H1 (cell line): ENCODE measurements at regions not wholly inside any gene's neighbourhood (a gene's known extent, or its start where the extent isn't known, plus 50 kb on each side); places are given as distances from the start of the nearest gene placed in this dataset.

Experiments
- CTCF ChIA-PET: fragments of 300-600 bp; sonication (Branson Sonifier 250); formaldehyde crosslinking; loops from one replicate; lab custom pipeline; 2021; ENCODE audit not compliant: partially characterized antibody; lab: Charles Lee
- POLR2A ChIA-PET: fragments of 300-600 bp; sonication (Branson Sonifier 250); formaldehyde crosslinking; loops from one replicate; lab custom pipeline; 2021; ENCODE audit warnings: inconsistent platforms; ENCODE audit not compliant: partially characterized antibody; lab: Charles Lee
- DNase-seq, 2 experiments: peaks; one replicate each; pipeline versions ENCODE4 v3.0.0 to v3.0.0-alpha.2; 2010 to 2022; ENCODE audit warnings: low spot score in 2 of 2, low read depth in 1 of 2, mixed read lengths in 1 of 2
- FAIRE-seq: peaks from 2 replicates; lab custom pipeline; 2011; peaks lifted over from hg19 to GRCh38; lab: Jason Lieb, UNC
- H2AFZ ChIP-seq: 2 replicates; pipeline ENCODE4 v1.8.1; 2012; ENCODE audit warnings: low read length, inconsistent platforms
- H2AK5ac ChIP-seq: 2 replicates; pipeline ENCODE4 v1.6.1; 2013; ENCODE audit warnings: low read depth, low read length
- H2BK120ac ChIP-seq: replicated peaks from 2 replicates; pipeline ENCODE3; 2013; ENCODE audit warnings: low read depth, low read length, inconsistent platforms
- H2BK12ac ChIP-seq: 2 replicates; pipeline ENCODE4 v1.6.1; 2013; ENCODE audit warnings: low read depth, low read length
- H2BK15ac ChIP-seq: 2 replicates; pipeline ENCODE4 v1.6.1; 2013; ENCODE audit warnings: low read length
- H2BK20ac ChIP-seq: 2 replicates; pipeline ENCODE4 v1.6.1; 2013; ENCODE audit warnings: low read length
- H2BK5ac ChIP-seq: 2 replicates; pipeline ENCODE4 v1.6.1; 2013; ENCODE audit warnings: low read depth, low read length
- H3K14ac ChIP-seq: 2 replicates; pipeline ENCODE4 v1.6.1; 2013; ENCODE audit warnings: inconsistent platforms; ENCODE audit not compliant: insufficient read length
- H3K18ac ChIP-seq: 2 replicates; pipeline ENCODE4 v1.6.1; 2013; ENCODE audit warnings: low read length; ENCODE audit errors: extremely low read depth
- H3K23ac ChIP-seq: 2 replicates; pipeline ENCODE4 v1.6.1; 2013; ENCODE audit warnings: inconsistent platforms; ENCODE audit not compliant: insufficient read length
- H3K23me2 ChIP-seq: 2 replicates; pipeline ENCODE4 v1.6.1; 2013; ENCODE audit warnings: low read depth, low read length
- H3K27ac ChIP-seq: 2 replicates; pipeline ENCODE4 v1.6.1; 2011; ENCODE audit warnings: low read depth, low read length, inconsistent platforms
- H3K27me3 ChIP-seq, 4 experiments: replicated peaks in 1 of 4; 1 replicate in 1 of 4; 2 replicates in 3 of 4; pipeline versions ENCODE4 v1.6.1 to v1.8.1; 2011 to 2013; ENCODE audit warnings: low read length in 3 of 4, mild to moderate bottlenecking in 3 of 4, inconsistent platforms in 2 of 4, mixed read lengths in 2 of 4, moderate library complexity in 1 of 4; ENCODE audit not compliant: control insufficient read depth in 3 of 4, insufficient read depth in 3 of 4; ENCODE audit errors: extremely low read depth in 1 of 4
- H3K36me3 ChIP-seq, 4 experiments: 2 replicates each; pipeline versions ENCODE4 v1.6.1 to v1.8.1; 2011 to 2013; ENCODE audit warnings: mild to moderate bottlenecking in 4 of 4, low read length in 3 of 4, moderate library complexity in 2 of 4, control low read depth in 1 of 4, inconsistent platforms in 1 of 4; ENCODE audit not compliant: insufficient read depth in 4 of 4, control insufficient read depth in 2 of 4
- H3K4ac ChIP-seq: replicated peaks from 2 replicates; pipeline ENCODE3; 2013; ENCODE audit warnings: low read length, low read depth, mixed read lengths, inconsistent platforms; ENCODE audit not compliant: insufficient read length
- H3K4me1 ChIP-seq, 4 experiments: replicated peaks in 1 of 4; 1 replicate in 1 of 4; 2 replicates in 3 of 4; pipeline versions ENCODE4 v1.6.1 to v1.8.1; 2011 to 2013; ENCODE audit warnings: low read length in 3 of 4, inconsistent platforms in 2 of 4, mixed read lengths in 1 of 4; ENCODE audit not compliant: insufficient read depth in 4 of 4, control insufficient read depth in 3 of 4
- H3K4me2 ChIP-seq, 2 experiments: 2 replicates each; pipeline versions ENCODE4 v1.6.1 to v1.8.1; 2011 to 2013; ENCODE audit warnings: low read depth in 2 of 2, low read length in 2 of 2, control low read depth in 1 of 2, inconsistent platforms in 1 of 2, mild to moderate bottlenecking in 1 of 2; ENCODE audit not compliant: insufficient read depth in 1 of 2
- H3K4me3 ChIP-seq, 4 experiments: fragments of 200-600, 300-600 bp in 1 of 4; sonication (generic), shearing (Covaris generic), sonication (Bioruptor Twin) in 1 of 4; 2 replicates each; pipeline versions ENCODE4 v1.5.1 to v1.8.1; 2011 to 2016; ENCODE audit warnings: low read length in 4 of 4, low read depth in 3 of 4, control low read depth in 2 of 4, inconsistent platforms in 2 of 4, mild to moderate bottlenecking in 2 of 4, mixed read lengths in 1 of 4, moderate library complexity in 1 of 4; ENCODE audit not compliant: insufficient read depth in 2 of 4; ENCODE audit errors: extremely low read depth in 1 of 4
- H3K56ac ChIP-seq: replicated peaks from 2 replicates; pipeline ENCODE3; 2013; ENCODE audit warnings: low read depth, mild to moderate bottlenecking, mixed read lengths, low read length, inconsistent platforms; ENCODE audit not compliant: insufficient read length
- H3K79me1 ChIP-seq: 2 replicates; pipeline ENCODE4 v1.6.1; 2013; ENCODE audit warnings: low read depth, low read length, control low read depth
- H3K79me2 ChIP-seq, 2 experiments: 2 replicates each; pipeline versions ENCODE4 v1.6.1 to v1.8.1; 2012 to 2013; ENCODE audit warnings: low read length in 2 of 2, mild to moderate bottlenecking in 2 of 2, inconsistent platforms in 1 of 2; ENCODE audit not compliant: insufficient read depth in 2 of 2, control insufficient read depth in 1 of 2
- H3K9ac ChIP-seq, 4 experiments: replicated peaks in 1 of 4; 1 replicate in 1 of 4; 2 replicates in 3 of 4; pipeline versions ENCODE4 v1.6.1 to v1.8.1; 2011 to 2013; ENCODE audit warnings: low read depth in 3 of 4, low read length in 3 of 4, control low read depth in 2 of 4, mild to moderate bottlenecking in 2 of 4, moderate library complexity in 2 of 4, inconsistent platforms in 1 of 4; ENCODE audit errors: extremely low read depth in 1 of 4
- H3K9me3 ChIP-seq, 2 experiments: 2 replicates each; pipeline versions ENCODE4 v1.6.1 to v1.8.1; 2012 to 2013; ENCODE audit warnings: mild to moderate bottlenecking in 2 of 2, moderate library complexity in 2 of 2, control low read depth in 1 of 2, inconsistent platforms in 1 of 2, low read depth in 1 of 2, low read length in 1 of 2, mixed read lengths in 1 of 2; ENCODE audit not compliant: insufficient read depth in 2 of 2
- H4K20me1 ChIP-seq, 2 experiments: replicated peaks in 1 of 2; 2 replicates each; pipeline versions ENCODE3 to v1.8.1; 2011 to 2013; ENCODE audit warnings: inconsistent platforms in 2 of 2, low read length in 2 of 2, mild to moderate bottlenecking in 1 of 2; ENCODE audit not compliant: insufficient read depth in 2 of 2, control insufficient read depth in 1 of 2
- H4K5ac ChIP-seq: 2 replicates; pipeline ENCODE4 v1.6.1; 2013; ENCODE audit warnings: low read length, low read depth, mixed read lengths, inconsistent platforms; ENCODE audit not compliant: insufficient read length
- H4K8ac ChIP-seq: 2 replicates; pipeline ENCODE4 v1.8.0; 2013; ENCODE audit warnings: mild to moderate bottlenecking, moderate library complexity, low read length, inconsistent platforms; ENCODE audit not compliant: insufficient read depth; ENCODE audit errors: extremely low read depth
- H4K91ac ChIP-seq: replicated peaks from 2 replicates; pipeline ENCODE3; 2013; ENCODE audit warnings: low read length, mixed read lengths, inconsistent platforms; ENCODE audit not compliant: insufficient read length
- E2F6 ChIP-seq: IDR thresholded peaks from 2 replicates; pipeline ENCODE4 v1.6.1; 2012; ENCODE audit warnings: inconsistent platforms
- HDAC6 ChIP-seq: IDR thresholded peaks from one replicate; pipeline ENCODE4 v1.7.1; 2012; ENCODE audit warnings: low read depth, mild to moderate bottlenecking, inconsistent platforms, low read length, moderate library complexity
- RXRA ChIP-seq: IDR thresholded peaks from 2 replicates; pipeline ENCODE4 v1.6.1; 2011; ENCODE audit warnings: low read depth, mild to moderate bottlenecking, low read length, moderate library complexity; ENCODE audit not compliant: insufficient read depth
- SAP30 ChIP-seq: fragments of 300-600 bp; sonication (generic); IDR thresholded peaks from 2 replicates; pipeline ENCODE4 v1.7.1; 2012; ENCODE audit warnings: low read length, moderate library complexity, mild to moderate bottlenecking, inconsistent platforms; ENCODE audit not compliant: insufficient read depth, insufficient replicate concordance
- TAF7 ChIP-seq: optimal IDR thresholded peaks from 2 replicates; pipeline ENCODE3; 2011; ENCODE audit warnings: low read depth, mild to moderate bottlenecking, inconsistent platforms, low read length, moderate library complexity, borderline replicate concordance
- WGBS, 2 experiments: shearing (Covaris generic) in 1 of 2; methylation state at CpG; one replicate each; pipeline versions ENCODE4 v1.1.6 to v1.1.7; 2013 to 2015; ENCODE audit warnings: low lambda C conversion rate in 2 of 2, mixed read lengths in 2 of 2, inconsistent platforms in 1 of 2, low coverage in 1 of 2, missing lambda C conversion rate in 1 of 2; ENCODE audit not compliant: insufficient replicate concordance in 2 of 2, insufficient coverage in 1 of 2, insufficient read length in 1 of 2; ENCODE audit errors: extremely low coverage in 1 of 2, missing lambda C conversion rate in 1 of 2; 5-methylcytosine and 5-hydroxymethylcytosine counted together

- Histone ChIP-seq H3K4me1 (peaks cover 0 to 7% (median 4%) of the 10 kb centered on the region in 4 experiments; a peak in 2 of 7 replicates), H2AFZ (no peak overlapping the region), H2BK5ac (no peak overlapping the region), H4K8ac (no peak overlapping the region), H3K79me1 (no peaks in the 10 kb centered on the region), H3K9me3 (no peaks in the 10 kb centered on the region; a peak in 1 of 4 replicates), H2BK12ac (no peak overlapping the region), H4K91ac (no peak overlapping the region), H3K56ac (no peak overlapping the region), H3K4me2 (no peak overlapping the region), H3K18ac (no peak overlapping the region), H4K20me1 (no peaks in the 10 kb centered on the region), H3K23ac (no peak overlapping the region), H2AK5ac (no peak overlapping the region), H2BK20ac (no peak overlapping the region), H3K36me3 (no peaks in the 10 kb centered on the region), H3K27me3 (no peaks in the 10 kb centered on the region), H3K79me2 (no peaks in the 10 kb centered on the region), H2BK15ac (no peak overlapping the region), H3K14ac (no peak overlapping the region), H3K4ac (no peak overlapping the region), H2BK120ac (no peak overlapping the region), H3K4me3 (no peak overlapping the region), H4K5ac (no peak overlapping the region), H3K9ac (no peak overlapping the region), H3K27ac (no peak overlapping the region), H3K23me2 (no peaks in the 10 kb centered on the region)
- no peak for FAIRE-seq
- ChIA-PET CTCF (interaction anchor here (0.5 to 1.5 kb wide), 2 partner anchors 10 to 98 kb away, joined by 3 to 4 read pairs; no protein-coding TSS in a partner anchor), POLR2A (no interaction called here)
- DNase-seq: no peak
- WGBS, 2 experiments: 93% methylated on average over 4 of the region's 4 CpGs; no CpG with 5 or more reads in 1 of the 2 experiments
- TF ChIP-seq TAF7: no peak
- TF ChIP-seq RXRA: no peak
- TF ChIP-seq HDAC6: no peak
- TF ChIP-seq E2F6: no peak
- no peak for TF ChIP-seq SAP30
These were observed 620.3 kb upstream of the WWC1 start for GRCh38 chr5:167671176-167671575.
